HG02870 (cell line): ENCODE measurements at regions not wholly inside any gene's neighbourhood (a gene's known extent, or its start where the extent isn't known, plus 50 kb on each side); places are given as distances from the start of the nearest gene placed in this dataset.

Experiments
- ATAC-seq: cut with Tn5 transposase; IDR thresholded peaks from one replicate; pipeline ENCODE4 v1.9.1; 2021; ENCODE audit warnings: mild to moderate bottlenecking, moderate library complexity; ENCODE audit not compliant: unreplicated experiment

DNA sequence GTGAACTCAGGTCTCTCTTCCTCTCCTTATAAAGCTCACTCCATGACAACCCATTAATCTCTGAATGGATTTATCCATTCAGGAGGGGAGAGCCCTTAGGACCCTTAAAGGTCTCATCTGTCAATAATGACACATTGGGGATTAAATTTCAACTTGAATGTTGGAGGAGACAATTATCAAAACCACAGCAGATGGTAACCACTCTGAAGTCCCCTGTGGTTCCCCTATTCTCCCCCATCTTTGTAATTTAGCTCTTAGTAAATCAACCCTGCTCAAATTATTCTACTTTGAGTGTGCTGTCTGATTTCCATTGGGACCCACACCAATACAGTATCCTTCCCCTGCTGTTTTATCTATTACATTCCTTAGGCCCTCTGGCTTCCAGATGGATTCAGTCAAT is 72.0 kb upstream of the RAI14 start:
- ATAC-seq, result no peak

DNA sequence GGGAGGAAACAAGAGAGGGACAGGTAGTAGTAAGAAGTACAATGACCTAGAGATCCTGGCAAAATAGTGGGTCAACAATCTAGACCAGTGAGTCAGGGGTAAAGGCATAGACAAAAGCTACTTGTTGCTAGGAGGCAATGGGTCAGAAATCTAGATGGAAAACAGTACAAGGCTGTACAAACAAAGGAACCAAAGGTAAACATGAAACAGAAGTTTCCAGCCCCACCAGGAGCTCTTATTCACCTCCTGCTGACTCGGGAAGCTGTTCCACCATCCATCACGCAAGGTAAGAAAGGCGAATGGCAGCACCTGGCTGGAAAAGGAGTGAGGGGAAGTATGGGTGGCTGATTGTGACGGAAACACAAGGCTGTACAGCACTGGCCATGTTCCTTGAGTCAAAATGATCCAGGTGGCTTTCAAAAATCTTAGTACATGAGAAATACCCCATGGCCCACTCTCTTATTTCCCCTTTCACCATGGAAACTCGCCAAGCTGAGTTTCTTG is 70.5 kb upstream of the RAI14 start:
- ATAC-seq, result peak; percentile 31

DNA sequence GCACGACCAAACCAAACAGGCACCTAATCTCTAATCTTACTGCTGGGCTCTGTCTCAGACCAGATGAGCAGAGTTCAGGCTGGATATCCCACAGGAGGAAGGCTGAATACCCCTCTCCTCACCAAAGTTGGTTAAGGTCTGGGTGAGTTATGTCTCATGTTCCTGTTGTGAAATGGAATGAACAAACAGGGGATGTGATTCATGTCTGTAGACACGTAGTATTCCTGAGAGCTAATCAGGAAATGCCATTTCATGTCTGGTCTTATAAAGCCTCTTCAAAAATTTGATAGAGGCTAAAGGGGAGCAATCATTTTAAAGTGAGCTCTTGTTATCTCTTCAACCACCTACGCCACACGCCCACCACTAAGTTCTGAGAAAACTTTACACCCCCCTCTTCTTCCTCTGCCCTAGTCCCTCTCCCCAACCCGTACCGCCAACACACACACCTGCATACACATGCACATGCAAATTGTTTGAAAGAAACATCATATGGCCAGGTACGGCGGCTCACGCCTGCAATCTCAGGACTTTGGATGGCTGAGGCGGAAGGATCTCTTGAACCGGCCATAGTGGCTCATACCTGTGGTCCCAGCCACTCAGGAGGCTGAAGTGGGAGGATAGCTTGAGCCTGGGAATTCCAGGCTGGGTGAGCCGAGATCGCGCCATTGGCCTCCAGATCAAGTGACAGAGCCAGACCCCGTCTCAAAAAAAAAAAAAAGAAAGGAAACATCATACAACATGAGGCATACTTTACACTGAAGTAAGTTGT is 69.8 kb upstream of the RAI14 start:
- ATAC-seq, result no peak

DNA sequence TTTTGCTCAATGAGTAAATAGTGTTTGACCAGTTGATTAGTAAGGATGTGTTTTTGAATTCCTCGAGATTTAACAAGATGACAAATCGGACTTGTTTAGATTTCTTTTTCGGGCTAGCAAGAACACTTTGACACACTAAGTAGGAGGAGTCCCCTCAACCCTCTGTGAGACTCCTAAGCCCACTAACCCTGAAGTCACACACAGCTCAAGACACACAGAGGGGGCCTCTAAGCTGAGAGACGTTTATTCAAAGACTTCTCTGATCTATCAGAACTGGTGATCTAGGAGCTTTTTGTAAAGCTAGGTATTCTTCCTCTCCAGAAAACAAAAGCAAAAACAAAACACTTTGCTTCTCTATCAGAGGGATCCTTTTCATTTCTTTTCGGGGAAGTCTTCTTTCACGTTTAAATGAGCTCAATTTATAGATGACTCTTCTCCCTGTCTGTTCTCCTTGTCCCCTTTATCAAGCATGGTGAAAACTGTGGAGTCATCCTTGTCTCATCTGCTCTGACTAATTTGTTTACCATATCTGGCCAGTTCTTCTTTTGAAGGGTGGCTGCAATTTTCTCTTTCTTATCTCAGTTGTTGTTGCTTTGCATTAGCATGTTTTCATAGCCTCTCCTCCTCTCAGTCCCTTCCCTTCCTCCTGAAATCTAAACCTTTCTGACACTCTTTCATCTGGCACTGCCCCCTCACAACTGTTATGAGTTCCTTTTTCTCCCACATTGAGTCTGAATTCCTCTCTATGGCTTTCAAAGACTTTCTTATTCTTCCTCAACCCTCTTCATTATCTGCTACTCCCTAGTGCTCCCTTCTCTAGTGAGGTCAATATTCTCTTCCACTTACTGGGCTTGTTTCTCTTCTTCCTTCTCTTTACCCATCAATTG is 68.5 kb upstream of the RAI14 start:
- ATAC-seq, result peak; percentile 72

DNA sequence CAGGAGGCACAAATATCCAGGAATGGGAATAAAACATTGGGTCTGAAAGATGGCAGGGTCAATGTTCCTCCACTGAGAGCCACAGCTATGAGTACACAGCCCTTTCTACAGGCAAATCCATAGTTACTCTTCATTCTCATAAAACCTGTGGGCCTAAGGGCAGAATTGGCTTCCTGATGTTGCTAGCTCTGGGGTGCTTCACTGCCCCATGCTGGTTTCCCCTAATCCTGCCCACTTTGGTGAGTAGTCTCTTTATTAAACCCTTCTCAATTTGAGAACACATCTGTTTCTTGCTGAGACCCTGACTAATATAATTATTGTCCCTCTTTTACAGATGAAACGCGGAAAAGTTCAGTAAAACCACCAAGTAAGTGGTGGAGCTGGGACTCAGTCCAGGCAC is 66.3 kb upstream of the RAI14 start:
- ATAC-seq, result no peak

DNA sequence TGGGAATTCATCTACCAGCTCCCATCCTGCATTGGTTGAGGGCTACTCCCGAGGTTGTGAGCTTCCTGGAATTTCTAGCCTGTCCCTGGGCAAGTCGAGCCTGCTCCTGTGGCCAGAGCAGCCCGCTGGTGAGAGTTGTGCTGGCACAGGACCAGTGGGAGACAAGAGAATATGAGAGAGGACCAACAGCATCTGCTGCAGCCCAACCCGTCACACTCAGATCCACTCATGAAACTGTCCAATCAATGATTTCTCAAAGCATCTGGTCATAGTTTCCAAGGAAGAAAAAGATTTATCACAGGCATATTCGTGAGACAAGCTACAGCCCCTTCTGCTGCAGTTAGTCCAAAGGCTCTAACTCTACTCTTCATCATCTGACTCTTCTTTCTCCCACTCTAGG is 64.4 kb upstream of the RAI14 start:
- no peak for ATAC-seq

DNA sequence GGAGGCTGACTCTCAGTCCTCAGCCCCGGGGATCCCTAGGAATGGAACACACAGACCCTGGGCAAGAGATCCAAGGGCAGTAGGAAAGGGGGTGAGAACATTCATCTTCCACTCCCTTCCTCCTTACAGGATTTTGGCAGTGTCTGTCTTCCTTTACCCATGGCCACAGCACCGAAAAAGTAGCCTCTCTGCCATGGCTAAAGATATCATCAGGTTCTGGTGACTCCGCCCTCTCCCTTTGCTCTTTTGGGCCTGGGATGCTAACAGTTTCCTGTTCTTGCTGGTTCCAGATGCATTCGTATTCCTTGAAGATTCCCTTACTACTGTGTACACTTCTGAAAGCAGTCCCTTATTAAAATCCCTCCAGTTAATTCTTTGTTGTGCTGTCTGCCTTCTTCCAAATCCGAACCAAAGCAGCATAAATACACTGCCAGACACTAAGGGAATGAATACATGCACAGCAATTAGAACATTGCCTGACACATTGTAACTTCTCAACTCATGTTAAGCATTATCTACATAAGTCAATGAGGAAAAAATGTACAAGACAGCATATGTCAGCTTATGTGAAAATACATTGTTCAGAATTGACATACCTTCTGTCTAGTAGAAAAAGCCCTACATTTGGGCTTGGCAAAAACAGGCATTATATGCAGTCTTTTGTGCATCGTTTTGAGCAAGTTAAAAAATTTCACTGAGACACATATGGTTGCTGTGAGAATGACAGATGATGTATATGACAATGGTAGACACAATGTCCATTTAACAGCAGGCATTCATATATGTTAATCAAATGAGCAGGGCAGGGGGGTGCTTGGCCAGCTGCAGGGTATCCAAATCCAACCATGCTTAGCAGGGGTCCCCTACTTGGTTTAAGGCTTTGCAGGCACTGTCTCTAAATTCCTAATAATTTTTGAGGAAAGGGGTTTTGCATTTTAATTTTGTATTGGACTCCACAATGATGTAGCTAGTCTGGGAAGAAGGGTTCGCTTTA is 58.8 kb upstream of the RAI14 start:
- ATAC-seq, result no peak

DNA sequence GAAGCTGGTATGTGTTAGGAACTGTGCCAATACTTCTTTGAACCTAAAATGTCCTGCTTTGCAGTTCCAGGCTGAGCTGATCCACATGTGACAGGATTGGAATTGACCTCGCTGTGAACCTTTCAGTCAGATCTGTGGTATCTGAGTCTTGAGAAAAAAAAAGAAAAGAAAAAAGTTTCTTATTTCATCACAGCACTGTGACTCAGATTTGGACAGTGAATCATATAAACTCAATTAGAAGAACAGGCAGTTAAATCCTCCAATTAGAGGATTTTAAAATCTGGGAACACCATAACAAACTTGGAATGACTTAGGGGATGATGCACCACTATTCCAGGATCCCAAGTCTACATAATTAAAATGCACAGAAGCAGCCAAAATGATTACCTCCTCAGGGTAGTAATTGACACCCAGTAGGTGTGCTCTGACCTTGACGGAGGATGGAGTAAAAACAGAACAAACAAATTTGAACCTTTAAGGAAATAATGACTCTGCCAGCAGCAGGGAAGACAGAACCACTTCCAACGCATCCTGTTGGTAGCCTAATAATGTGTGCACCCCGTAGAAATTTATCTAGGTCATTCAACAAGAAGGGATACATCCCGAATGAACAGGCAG is 57.8 kb upstream of the RAI14 start:
- ATAC-seq, result no peak

DNA sequence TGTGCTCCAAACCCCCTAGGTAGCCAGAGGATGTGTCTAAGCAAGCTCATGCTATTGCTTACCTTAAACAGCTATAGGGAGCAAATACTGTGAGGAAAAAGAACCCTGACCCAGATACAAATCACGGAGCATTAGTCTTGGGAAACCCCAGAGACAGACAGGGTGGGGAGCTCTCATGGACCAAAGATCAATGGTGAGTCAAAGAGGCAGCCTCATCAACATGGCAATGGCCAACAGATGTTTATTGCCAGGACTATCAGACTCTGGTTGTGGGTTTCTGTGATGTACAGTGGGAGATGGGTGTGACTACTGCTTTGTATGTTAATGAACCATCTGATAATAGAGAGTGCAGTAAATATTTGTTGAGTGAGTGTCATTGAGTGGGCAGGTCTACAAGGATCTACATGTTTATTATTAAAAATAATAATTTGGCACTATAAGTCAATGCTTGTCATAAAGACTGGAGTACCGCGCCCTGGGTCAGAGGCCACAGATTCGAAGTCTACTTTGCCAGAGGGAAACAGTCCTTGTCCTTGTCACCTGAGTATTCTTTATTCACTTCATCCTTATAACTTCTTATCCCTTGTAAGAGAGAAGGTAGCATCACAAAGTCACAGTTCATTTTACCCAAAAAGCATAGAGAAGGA is 56.5 kb upstream of the RAI14 start:
- ATAC-seq, result no peak

DNA sequence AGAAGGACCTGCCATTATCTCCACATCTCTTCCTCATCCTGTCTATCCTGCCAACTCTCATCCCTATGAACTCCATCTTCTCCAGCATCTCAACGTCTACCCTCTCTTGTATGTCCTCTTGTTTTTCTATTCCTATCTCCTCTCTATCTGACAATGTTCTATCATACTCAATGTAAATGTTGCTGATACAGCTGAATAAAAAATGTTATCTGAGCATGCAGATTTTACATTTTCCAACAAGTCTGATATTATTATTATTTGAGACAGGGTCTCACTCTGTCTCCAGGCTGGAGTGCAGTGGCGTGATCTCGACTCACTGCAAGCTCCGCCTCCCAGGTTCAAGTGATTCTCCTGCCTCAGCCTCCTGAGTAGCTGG is 56.0 kb upstream of the RAI14 start:
- ATAC-seq, result no peak

DNA sequence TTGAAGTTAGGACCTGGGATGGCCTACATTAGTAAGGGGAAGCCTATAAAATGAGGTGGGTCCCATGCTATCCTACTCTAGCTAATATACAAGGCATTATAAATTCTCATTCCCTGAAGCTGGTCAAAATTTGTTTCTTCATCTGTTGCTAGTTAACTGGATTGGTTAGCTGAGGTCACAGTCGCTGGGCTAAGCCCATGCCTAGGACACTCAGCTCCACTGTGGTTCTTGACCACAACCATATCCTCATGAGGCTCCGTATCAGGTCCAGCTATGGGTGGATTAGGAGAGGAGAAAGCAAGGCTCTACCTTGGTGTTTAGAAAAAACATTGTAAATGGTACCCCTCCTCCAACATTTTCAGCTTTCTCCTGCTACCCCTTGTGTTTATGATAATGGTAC is 52.8 kb upstream of the RAI14 start:
- no peak for ATAC-seq

DNA sequence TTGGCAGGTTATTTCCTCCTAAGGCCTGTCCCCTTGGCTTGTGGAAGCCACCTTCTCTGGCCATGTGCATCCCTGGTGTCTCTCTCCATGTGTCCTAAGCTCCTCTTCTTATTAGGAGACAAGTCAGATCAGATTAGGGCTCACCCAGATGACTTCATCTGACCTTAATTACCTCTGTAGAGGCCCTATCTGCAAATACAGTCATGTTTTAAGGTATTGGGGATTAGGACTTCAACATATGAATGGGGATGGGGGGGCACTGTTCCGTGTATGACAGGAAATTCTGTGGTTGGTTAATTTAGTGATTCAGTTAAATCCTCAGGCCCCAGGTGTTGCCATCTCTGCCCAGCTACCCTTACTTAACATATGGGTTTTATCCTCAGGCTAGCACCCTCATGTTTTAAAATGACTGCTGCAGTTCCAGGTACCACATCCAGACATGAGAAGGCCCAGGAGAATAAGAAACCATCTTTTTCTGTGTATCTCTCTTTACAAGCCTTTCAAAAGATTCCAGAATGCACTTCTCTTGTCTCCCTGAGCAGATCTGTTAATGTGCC is 51.9 kb upstream of the RAI14 start:
- no peak for ATAC-seq

DNA sequence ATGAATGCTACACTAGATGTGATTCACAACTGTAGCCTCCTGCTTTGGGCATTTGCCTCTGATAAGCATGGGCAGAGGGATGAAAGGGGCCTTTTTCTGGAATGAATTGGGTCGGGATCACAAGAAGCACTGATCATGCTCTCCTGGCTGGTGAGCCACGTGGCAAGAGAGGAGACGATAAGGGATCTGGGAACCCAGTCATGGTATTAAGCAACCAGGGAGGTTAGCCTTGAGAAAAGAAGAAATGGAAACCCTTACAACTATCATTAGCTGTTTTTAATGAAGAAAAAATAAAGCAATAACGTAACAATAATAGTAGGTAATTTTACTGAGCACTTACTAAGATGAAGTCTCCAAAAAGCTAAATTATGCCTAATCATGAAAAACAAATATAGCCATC is 50.0 kb upstream of the RAI14 start:
- ATAC-seq, result no peak
